Sigmoid colon (tissue), 4 donors: ENCODE measurements at regions not wholly inside any gene's neighbourhood (a gene's known extent, or its start where the extent isn't known, plus 50 kb on each side); places are given as distances from the start of the nearest gene placed in this dataset.

Experiments
- POLR2A ChIP-seq, 2 donors: fragments of 450-650 bp; IDR thresholded peaks; one replicate each; pipeline ENCODE4 v1.6.1; 2016; ENCODE audit warnings: antibody characterized with exemption in 2 of 2, mild to moderate bottlenecking in 2 of 2, moderate library complexity in 2 of 2
- POLR2AphosphoS5 ChIP-seq, 4 donors: sonication (generic); formaldehyde crosslinking; IDR thresholded peaks; one replicate each; pipeline ENCODE4 v1.6.1; 2017; ENCODE audit warnings: antibody characterized with exemption in 4 of 4
- TF ChIP-seq, protein P1 (sequence below), 4 experiments: fragments of 450-650 bp in 3 of 4; fragments of 200-600 bp in 1 of 4; IDR thresholded peaks; one replicate each; pipeline ENCODE4 v1.5.1; 2016 to 2019; ENCODE audit warnings: antibody characterized with exemption in 4 of 4, mild to moderate bottlenecking in 3 of 4, moderate library complexity in 2 of 4

DNA sequence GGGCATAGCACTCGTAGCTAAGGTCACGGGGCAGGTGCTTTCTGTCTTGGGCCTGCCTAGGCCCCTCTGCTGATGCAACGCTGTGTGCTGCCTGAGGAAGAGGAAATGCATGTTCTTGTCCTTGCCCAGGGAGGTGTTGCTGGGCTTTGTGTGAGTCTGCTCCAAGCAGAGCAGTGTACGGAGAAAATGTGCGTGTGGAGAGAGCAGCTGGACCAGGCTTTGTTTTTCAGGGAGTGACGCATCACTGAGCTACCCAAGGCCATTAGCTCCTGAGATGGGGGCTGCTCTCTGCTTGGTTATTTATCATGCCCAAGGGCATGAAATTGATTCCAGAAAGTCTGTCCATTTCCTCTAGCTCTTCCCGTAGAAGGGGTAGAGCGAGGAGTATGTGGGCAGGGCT is 82.9 kb upstream of the THY1 start:
- TF ChIP-seq, protein P1, sequence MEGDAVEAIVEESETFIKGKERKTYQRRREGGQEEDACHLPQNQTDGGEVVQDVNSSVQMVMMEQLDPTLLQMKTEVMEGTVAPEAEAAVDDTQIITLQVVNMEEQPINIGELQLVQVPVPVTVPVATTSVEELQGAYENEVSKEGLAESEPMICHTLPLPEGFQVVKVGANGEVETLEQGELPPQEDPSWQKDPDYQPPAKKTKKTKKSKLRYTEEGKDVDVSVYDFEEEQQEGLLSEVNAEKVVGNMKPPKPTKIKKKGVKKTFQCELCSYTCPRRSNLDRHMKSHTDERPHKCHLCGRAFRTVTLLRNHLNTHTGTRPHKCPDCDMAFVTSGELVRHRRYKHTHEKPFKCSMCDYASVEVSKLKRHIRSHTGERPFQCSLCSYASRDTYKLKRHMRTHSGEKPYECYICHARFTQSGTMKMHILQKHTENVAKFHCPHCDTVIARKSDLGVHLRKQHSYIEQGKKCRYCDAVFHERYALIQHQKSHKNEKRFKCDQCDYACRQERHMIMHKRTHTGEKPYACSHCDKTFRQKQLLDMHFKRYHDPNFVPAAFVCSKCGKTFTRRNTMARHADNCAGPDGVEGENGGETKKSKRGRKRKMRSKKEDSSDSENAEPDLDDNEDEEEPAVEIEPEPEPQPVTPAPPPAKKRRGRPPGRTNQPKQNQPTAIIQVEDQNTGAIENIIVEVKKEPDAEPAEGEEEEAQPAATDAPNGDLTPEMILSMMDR (IDR thresholded peaks at IDR 0.05) = no peak
- TF ChIP-seq POLR2A (IDR thresholded peaks at IDR 0.05) (no peak), POLR2AphosphoS5 (IDR thresholded peaks at IDR 0.05) (peak in 1 of 4 donors; percentile 36)
